ENCODE measurements at regions not wholly inside any gene's neighbourhood (a gene's known extent, or its start where the extent isn't known, plus 50 kb on each side); places are given as distances from the start of the nearest gene placed in this dataset.

- TF ChIP-seq CTCF (IDR thresholded peaks at IDR 0.05) = no peak
- TF ChIP-seq EP300 (IDR thresholded peaks at IDR 0.05) = no peak
- no peak for TF ChIP-seq POLR2A (IDR thresholded peaks at IDR 0.05)
Observed at GRCh38 chr15:77818484-77819047, 185.9 kb upstream of the LINGO1 start.

All from ovary (tissue), 3 donors.